Endothelial cell of umbilical vein (primary cell): ENCODE measurements at regions not wholly inside any gene's neighbourhood (a gene's known extent, or its start where the extent isn't known, plus 50 kb on each side); places are given as distances from the start of the nearest gene placed in this dataset.

Experiments
- BruUV-seq: library from RNA; stranded (reverse); fragments of 400-500 nt; replicated peaks from 2 replicates; lab custom pipeline; 2021; lab: Mats Ljungman, UMichigan
- CTCF ChIA-PET: fragments of 300-600, 350-600 bp; sonication (Branson Sonifier 250); formaldehyde crosslinking; loops from one replicate; lab custom pipeline; 2021; ENCODE audit warnings: antibody characterized with exemption, inconsistent platforms; lab: Charles Lee
- POLR2A ChIA-PET: fragments of 300-600, 350-600 bp; sonication (Branson Sonifier 250); formaldehyde crosslinking; loops from one replicate; lab custom pipeline; 2021; ENCODE audit warnings: antibody characterized with exemption, inconsistent platforms; lab: Charles Lee
- DNase-seq: peaks from one replicate; pipeline ENCODE4 v3.0.0-alpha.2; 2011; ENCODE audit warnings: low read depth, low spot score
- FAIRE-seq: peaks from 2 replicates; lab custom pipeline; 2011; peaks lifted over from hg19 to GRCh38; lab: Jason Lieb, UNC
- H2AFZ ChIP-seq: 2 replicates; pipeline ENCODE4 v1.6.0; 2012; ENCODE audit warnings: low read depth, low read length, control low read depth, inconsistent platforms
- H3K27ac ChIP-seq: 2 replicates; pipeline ENCODE4 v1.5.1; 2011; ENCODE audit warnings: low read depth, mild to moderate bottlenecking, control low read depth, low read length, moderate library complexity; ENCODE audit not compliant: insufficient read depth
- H3K27me3 ChIP-seq, 2 experiments: 2 replicates each; pipeline versions ENCODE4 v1.6.0 to v1.6.1; 2011; ENCODE audit warnings: low read length in 2 of 2, mixed read lengths in 1 of 2; ENCODE audit not compliant: control insufficient read depth in 2 of 2, insufficient read depth in 2 of 2
- H3K36me3 ChIP-seq, 2 experiments: 2 replicates in 1 of 2; 3 replicates in 1 of 2; pipeline ENCODE4 v1.5.1; 2011; ENCODE audit warnings: low read length in 2 of 2, mild to moderate bottlenecking in 1 of 2, moderate library complexity in 1 of 2; ENCODE audit not compliant: control insufficient read depth in 2 of 2, insufficient read depth in 2 of 2; ENCODE audit errors: extremely low read depth in 1 of 2
- H3K4me1 ChIP-seq: 3 replicates; pipeline ENCODE4 v1.5.1; 2011; ENCODE audit warnings: mild to moderate bottlenecking, low read length; ENCODE audit not compliant: control insufficient read depth, insufficient read depth; ENCODE audit errors: extremely low read depth
- H3K4me2 ChIP-seq: 2 replicates; pipeline ENCODE4 v1.6.1; 2011; ENCODE audit warnings: low read length, control low read depth, mixed read lengths; ENCODE audit not compliant: insufficient read depth
- H3K4me3 ChIP-seq, 3 experiments: fragments of 200-600 bp in 1 of 3; sonication (generic), shearing (Covaris generic) in 1 of 3; replicated peaks in 1 of 3; 2 replicates each; pipeline ENCODE4 v1.5.1; 2011 to 2016; ENCODE audit warnings: control low read depth in 3 of 3, low read length in 3 of 3, mild to moderate bottlenecking in 2 of 3, inconsistent platforms in 1 of 3, low read depth in 1 of 3, moderate library complexity in 1 of 3; ENCODE audit not compliant: insufficient read depth in 1 of 3
- H3K79me2 ChIP-seq: 2 replicates; pipeline ENCODE4 v1.6.0; 2012; ENCODE audit warnings: low read length, inconsistent platforms; ENCODE audit not compliant: control insufficient read depth, insufficient read depth
- H3K9ac ChIP-seq: replicated peaks from 2 replicates; pipeline ENCODE3; 2011; ENCODE audit warnings: low read length, control low read depth; ENCODE audit not compliant: insufficient read depth; ENCODE audit errors: extremely low read depth
- H3K9me1 ChIP-seq: replicated peaks from 3 replicates; pipeline ENCODE4 v1.6.0; 2011; ENCODE audit warnings: mild to moderate bottlenecking, low read length; ENCODE audit not compliant: control insufficient read depth, insufficient read depth; ENCODE audit errors: extremely low read depth
- H3K9me3 ChIP-seq: replicated peaks from 2 replicates; pipeline ENCODE4 v1.5.1; 2012; ENCODE audit warnings: low read length, inconsistent platforms; ENCODE audit not compliant: control insufficient read depth, insufficient read depth
- H4K20me1 ChIP-seq: replicated peaks from 2 replicates; pipeline ENCODE3; 2011; ENCODE audit warnings: mild to moderate bottlenecking, low read length; ENCODE audit not compliant: control insufficient read depth, insufficient read depth; ENCODE audit errors: extremely low read depth
- EZH2 ChIP-seq: IDR thresholded peaks from 2 replicates; pipeline ENCODE4 v1.6.1; 2012; ENCODE audit warnings: borderline replicate concordance, low read depth, mild to moderate bottlenecking, moderate library complexity, low read length, inconsistent platforms; ENCODE audit not compliant: severe bottlenecking
- FOS ChIP-seq: IDR thresholded peaks from 2 replicates; pipeline ENCODE4 v1.6.1; 2011; ENCODE audit warnings: mild to moderate bottlenecking, low read length, moderate library complexity, borderline replicate concordance; ENCODE audit not compliant: insufficient read depth
- GATA2 ChIP-seq: IDR thresholded peaks from 2 replicates; pipeline ENCODE4 v1.7.0; 2011; ENCODE audit warnings: low read depth, mild to moderate bottlenecking, moderate library complexity, mixed read lengths, low read length; ENCODE audit not compliant: insufficient read length, insufficient read depth
- JUN ChIP-seq: IDR thresholded peaks from 2 replicates; pipeline ENCODE4 v1.6.1; 2011; ENCODE audit warnings: borderline replicate concordance, low read depth; ENCODE audit not compliant: insufficient read length, insufficient read depth
- MYC ChIP-seq: IDR thresholded peaks from one replicate; pipeline ENCODE4 v1.6.1; 2011; ENCODE audit warnings: mild to moderate bottlenecking, low read depth, low read length
- POLR2A ChIP-seq: IDR thresholded peaks from 2 replicates; pipeline ENCODE4 v1.6.1; 2012; ENCODE audit warnings: low read depth, mild to moderate bottlenecking, control low read depth, low read length
- POLR2AphosphoS5 ChIP-seq: IDR thresholded peaks from 2 replicates; pipeline ENCODE4 v1.6.1; 2012; ENCODE audit warnings: low read depth, mild to moderate bottlenecking, control low read depth, low read length, moderate library complexity; ENCODE audit not compliant: insufficient read depth
- dilution Hi-C: fragments of 300-500 bp; cut with MboI; formaldehyde crosslinking; loops from one replicate; pipeline ENCODE4 v1.15.0; 2019; ENCODE audit warnings: low sequenced_read_pairs; ENCODE audit not compliant: extremely low pct_ligation_motif_present
- intact Hi-C: fragments of 100-400 bp; cut with micrococcal nuclease; formaldehyde crosslinking; loops from one replicate; pipeline ENCODE4 v1.10.0; 2022
- TF ChIP-seq, protein P1 (sequence below): IDR thresholded peaks from 2 replicates; pipeline ENCODE4 v1.6.1; 2011; ENCODE audit not compliant: insufficient read depth, insufficient read length
- TF ChIP-seq, protein P2 (sequence below), 2 donors: IDR thresholded peaks; 1 replicate in 1 of 2; 2 replicates in 1 of 2; pipeline ENCODE4 v1.5.1; 2011; ENCODE audit warnings: low read length in 2 of 2, mild to moderate bottlenecking in 2 of 2, moderate library complexity in 2 of 2, control low read depth in 1 of 2, inconsistent platforms in 1 of 2, low read depth in 1 of 2; ENCODE audit not compliant: insufficient read depth in 1 of 2; ENCODE audit errors: extremely low read depth in 1 of 2

DNA sequence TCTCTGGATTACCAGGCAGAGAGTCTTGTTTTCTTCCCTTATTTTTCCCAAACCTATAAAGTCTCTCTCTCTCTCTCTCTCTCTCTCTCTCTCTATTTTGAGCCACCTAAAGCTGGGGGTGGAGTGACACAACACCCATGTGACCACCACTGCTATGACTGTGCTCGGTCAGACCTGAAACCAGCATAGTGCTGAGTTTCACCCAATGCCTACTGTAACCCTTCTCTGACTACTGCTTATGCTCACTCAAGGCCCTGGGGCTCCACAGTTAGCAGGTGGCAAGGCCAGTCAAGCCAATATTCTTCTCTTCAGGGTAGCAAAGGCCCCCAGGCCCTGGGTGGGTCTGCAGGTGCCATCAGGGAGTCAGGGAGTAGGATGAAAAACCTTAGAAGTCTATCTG is 114.7 kb upstream of the ARMCX2 start:
- Histone ChIP-seq H3K4me1 (no peaks in the 10 kb centered on the region), H3K9me3 (no peaks in the 10 kb centered on the region), H3K9me1 (no peaks in the 10 kb centered on the region), H3K36me3 (no peaks in the 10 kb centered on the region), H3K9ac (no peak overlapping the region), H3K27me3 (no peaks in the 10 kb centered on the region), H3K4me2 (no peak overlapping the region), H3K4me3 (no peak overlapping the region), H2AFZ (no peak overlapping the region), H3K79me2 (no peaks in the 10 kb centered on the region), H3K27ac (no peak overlapping the region), H4K20me1 (no peaks in the 10 kb centered on the region)
- FAIRE-seq (no peak), DNase-seq (no peak)
- BruUV-seq, result no TSS peak
- ChIA-PET CTCF (no interaction called here), POLR2A (no interaction called here)
- no peak for TF ChIP-seq FOS
- TF ChIP-seq, protein P1, sequence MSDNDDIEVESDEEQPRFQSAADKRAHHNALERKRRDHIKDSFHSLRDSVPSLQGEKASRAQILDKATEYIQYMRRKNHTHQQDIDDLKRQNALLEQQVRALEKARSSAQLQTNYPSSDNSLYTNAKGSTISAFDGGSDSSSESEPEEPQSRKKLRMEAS, result no peak
- TF ChIP-seq, protein P2, sequence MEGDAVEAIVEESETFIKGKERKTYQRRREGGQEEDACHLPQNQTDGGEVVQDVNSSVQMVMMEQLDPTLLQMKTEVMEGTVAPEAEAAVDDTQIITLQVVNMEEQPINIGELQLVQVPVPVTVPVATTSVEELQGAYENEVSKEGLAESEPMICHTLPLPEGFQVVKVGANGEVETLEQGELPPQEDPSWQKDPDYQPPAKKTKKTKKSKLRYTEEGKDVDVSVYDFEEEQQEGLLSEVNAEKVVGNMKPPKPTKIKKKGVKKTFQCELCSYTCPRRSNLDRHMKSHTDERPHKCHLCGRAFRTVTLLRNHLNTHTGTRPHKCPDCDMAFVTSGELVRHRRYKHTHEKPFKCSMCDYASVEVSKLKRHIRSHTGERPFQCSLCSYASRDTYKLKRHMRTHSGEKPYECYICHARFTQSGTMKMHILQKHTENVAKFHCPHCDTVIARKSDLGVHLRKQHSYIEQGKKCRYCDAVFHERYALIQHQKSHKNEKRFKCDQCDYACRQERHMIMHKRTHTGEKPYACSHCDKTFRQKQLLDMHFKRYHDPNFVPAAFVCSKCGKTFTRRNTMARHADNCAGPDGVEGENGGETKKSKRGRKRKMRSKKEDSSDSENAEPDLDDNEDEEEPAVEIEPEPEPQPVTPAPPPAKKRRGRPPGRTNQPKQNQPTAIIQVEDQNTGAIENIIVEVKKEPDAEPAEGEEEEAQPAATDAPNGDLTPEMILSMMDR (IDR thresholded peaks at IDR 0.05; ENCODE audit: extremely low read depth in 1 of 2, insufficient read depth in 1 of 2, low read depth in 1 of 2, low read length in 2 of 2), result no peak
- TF ChIP-seq EZH2, result no peak
- TF ChIP-seq MYC, result no peak
- no peak for TF ChIP-seq JUN
- no peak for TF ChIP-seq POLR2A
- no peak for TF ChIP-seq POLR2AphosphoS5
- no peak for TF ChIP-seq GATA2
- dilution Hi-C loops (no loop called here), intact Hi-C loops (no loop called here)
